ENCODE measurements at regions not wholly inside any gene's neighbourhood (a gene's known extent, or its start where the extent isn't known, plus 50 kb on each side); places are given as distances from the start of the nearest gene placed in this dataset.

DNA sequence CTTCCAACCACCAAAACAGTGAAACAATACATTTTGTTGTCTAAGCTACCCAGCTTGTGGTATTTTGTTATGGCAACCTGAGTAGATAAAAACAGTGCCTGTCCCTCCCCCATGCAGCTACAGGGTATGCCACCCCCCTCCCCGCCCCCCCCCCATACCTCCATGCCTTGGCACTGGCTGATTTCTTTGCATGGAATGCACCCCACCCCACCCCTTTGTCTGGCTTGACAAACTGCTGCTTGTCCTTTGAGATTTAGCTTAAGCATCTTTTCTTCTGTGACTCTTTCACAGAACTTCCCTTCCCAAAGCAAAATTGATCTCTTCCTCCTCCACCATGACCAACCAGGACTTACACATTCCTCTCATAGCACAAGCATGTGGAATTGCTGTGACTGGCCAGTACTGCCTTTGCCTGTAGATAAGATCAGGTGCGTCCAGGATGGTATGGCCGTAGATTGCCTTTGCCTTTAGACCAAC is 64.6 kb upstream of the ADGRF1 start:
- TF ChIP-seq, protein P1, sequence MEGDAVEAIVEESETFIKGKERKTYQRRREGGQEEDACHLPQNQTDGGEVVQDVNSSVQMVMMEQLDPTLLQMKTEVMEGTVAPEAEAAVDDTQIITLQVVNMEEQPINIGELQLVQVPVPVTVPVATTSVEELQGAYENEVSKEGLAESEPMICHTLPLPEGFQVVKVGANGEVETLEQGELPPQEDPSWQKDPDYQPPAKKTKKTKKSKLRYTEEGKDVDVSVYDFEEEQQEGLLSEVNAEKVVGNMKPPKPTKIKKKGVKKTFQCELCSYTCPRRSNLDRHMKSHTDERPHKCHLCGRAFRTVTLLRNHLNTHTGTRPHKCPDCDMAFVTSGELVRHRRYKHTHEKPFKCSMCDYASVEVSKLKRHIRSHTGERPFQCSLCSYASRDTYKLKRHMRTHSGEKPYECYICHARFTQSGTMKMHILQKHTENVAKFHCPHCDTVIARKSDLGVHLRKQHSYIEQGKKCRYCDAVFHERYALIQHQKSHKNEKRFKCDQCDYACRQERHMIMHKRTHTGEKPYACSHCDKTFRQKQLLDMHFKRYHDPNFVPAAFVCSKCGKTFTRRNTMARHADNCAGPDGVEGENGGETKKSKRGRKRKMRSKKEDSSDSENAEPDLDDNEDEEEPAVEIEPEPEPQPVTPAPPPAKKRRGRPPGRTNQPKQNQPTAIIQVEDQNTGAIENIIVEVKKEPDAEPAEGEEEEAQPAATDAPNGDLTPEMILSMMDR (IDR thresholded peaks at IDR 0.05; ENCODE audit: low read depth, low read length) = no peak
- no peak overlapping the region for H3K4me3 ChIP-seq (ENCODE audit: low read depth, low read length)

DNA sequence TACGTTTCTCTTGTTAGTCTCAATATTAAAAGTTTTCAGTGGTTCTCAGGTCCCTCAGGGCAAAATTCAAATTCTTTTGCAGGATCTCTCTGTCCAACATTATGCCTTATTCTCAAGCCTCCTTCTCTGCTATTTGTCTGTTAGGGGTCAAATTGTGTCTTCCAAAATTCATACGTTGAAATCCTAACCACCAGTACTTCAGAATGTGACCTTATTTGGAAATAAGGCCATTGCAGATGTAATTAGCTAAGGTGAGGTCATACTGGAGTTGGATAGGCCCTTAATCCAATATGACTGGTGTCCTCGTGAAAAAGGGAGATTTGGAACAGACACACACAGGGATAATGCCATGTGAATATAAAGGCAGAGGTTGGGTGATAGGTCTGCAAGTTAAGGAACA is 64.1 kb upstream of the ADGRF1 start:
- TF ChIP-seq, protein P1 (IDR thresholded peaks at IDR 0.05; ENCODE audit: low read depth, low read length) = no peak
- no peak overlapping the region for H3K4me3 ChIP-seq (ENCODE audit: low read depth, low read length)

DNA sequence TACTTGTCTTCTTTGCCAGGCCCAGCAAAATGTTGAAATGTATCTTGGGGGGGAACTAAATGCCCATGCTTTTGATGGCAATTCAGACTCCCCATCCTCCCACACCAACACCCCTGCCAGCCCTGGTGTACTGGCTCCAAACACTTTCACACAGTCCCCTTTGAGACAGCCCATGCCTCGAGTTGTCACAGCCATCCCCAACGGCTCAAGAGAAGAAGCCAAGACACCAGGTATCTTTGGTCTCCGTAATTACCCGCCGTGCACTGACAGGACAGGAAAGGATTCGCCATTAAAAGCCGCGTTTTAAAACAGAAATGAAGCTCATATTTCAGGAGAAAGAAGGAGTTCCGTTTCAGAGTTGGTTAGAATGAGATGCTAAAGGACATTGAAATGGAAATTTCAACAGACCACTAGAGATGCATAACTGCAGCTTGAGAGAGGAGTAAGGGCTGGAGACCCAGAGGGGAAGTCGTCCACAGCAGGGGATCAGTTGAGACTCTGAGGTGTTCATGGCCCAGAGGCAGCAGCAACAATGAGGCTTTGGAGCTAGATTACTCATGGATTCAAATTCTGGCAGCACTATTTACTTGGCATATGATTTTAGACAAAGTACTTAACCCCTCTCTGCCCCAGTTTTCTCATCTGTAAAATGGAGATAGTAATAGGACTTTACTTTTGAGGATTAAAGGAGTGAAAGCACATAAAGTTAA is 63.5 kb upstream of the ADGRF1 start:
- TF ChIP-seq, protein P1 (IDR thresholded peaks at IDR 0.05; ENCODE audit: low read depth, low read length) = no peak
- H3K4me3 ChIP-seq (ENCODE audit: low read depth, low read length) = no peak overlapping the region

DNA sequence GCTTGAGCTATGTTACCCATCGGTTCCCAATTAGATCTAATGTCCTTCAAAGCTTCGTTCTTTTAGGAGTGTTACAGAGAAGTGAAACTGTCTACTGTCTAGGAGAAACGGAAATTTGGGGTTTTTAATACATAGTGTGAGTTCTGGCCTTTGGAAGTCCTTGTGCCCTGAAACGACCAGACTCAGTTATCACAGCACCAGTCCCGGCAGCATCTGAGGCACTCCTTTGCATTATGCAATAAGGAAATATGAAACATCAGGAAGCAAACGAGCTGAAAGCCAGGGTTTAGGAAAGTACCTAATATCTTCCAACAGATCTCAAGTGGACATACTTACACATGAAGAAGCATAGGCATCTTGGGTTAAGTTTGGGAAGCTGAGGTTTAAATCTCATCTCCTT is 61.8 kb upstream of the ADGRF1 start:
- H3K4me3 ChIP-seq (ENCODE audit: low read depth, low read length) = no peak overlapping the region
- TF ChIP-seq, protein P1 (IDR thresholded peaks at IDR 0.05; ENCODE audit: low read depth, low read length) = no peak

DNA sequence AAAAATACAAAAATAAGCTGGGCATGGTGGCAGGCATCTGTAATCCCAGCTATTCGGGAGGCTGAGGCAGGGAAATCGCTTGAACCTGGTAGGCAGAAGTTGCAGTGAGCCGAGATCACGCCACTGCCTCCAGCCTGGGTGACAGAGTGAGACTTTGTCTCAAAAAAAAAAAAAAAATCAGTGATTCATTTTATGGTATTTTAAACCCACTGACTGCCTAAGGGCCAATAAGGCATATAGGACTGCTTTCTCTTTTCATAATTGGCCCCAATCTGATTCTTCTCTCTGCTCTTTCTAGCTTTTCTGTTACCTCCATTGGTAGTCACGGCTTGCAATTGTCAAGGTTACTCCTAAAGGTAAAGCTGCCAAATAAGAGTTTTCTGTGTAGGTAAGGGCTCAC is 60.2 kb upstream of the ADGRF1 start:
- TF ChIP-seq, protein P1 (IDR thresholded peaks at IDR 0.05; ENCODE audit: low read depth, low read length) = no peak

DNA sequence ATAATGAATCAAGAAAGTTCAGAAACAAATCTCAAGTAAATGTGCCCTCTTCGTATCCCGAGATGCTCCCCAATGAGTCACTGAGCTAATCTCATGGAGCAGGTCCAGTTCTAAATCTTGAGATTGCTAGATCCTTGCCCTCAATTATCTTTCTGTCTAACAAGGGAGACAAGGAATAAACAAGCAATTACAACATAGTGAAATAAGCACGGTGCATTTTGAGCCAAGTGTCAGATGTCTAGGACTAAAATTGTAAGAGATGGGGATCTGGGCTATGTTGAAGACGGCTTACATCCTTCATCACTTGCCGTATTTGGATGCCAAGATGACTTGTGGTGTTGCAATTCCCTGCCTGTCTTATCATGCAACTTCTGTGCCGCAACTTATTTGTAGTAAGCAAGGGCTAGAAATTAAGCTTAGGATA is 56.5 kb upstream of the ADGRF1 start:
- no peak overlapping the region for H3K4me3 ChIP-seq (ENCODE audit: low read depth, low read length)
- TF ChIP-seq, protein P1 (IDR thresholded peaks at IDR 0.05; ENCODE audit: low read depth, low read length) = no peak

More for the DNA sequence above, 60.2 kb upstream of the ADGRF1 start:
- no peak overlapping the region for H3K4me3 ChIP-seq (ENCODE audit: low read depth, low read length)

DNA sequence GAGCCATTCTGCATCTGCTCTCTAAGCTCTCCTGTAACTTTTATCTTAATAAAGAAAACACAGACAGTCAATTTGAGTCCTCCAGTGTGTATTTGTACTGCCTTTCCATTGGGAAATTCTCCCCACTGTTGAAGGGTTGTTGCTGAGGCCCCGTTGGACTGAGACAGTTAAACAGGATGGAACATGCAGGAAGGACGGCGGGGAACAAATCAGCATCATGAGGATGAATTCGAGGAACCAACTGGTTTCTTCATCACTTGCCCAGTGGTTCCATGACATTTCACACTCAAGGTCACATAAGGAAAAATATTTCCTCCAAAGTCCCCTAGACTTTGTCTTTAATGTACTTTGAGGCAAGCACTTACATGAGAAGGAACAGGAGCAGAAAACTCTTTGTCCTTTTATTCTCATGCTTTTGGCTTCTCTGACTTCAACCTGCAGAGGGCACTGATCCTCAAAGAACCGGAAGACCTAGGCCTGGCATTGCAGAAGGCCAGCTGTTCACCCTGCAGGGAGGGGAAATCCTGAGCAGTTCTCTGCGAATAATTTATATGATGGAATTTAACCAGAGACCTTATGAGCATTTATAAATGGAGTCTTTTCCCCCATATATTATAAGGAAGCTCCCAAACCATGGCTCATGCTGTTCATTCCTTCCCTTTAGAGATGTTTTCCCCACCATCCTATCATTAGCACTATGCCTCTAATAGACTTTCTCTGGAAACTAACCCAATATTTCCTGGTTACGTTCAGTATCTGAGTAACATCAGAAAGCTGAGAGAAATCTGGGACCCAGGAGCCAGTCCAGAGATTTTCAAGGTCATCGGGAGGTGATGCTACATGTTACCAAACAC is 55.2 kb upstream of the ADGRF1 start:
- TF ChIP-seq, protein P1 (IDR thresholded peaks at IDR 0.05; ENCODE audit: low read depth, low read length) = peak; percentile 52
- H3K4me3 ChIP-seq (ENCODE audit: low read depth, low read length) = no peak overlapping the region
